Right lobe of liver (tissue), 6 donors: ENCODE measurements at regions not wholly inside any gene's neighbourhood (a gene's known extent, or its start where the extent isn't known, plus 50 kb on each side); places are given as distances from the start of the nearest gene placed in this dataset.
A peak's percentile ranks its signal among the peaks of the same experiment; 100 is the strongest.
"Not testable (repeated sequence)": the region's sequence is repeated elsewhere in the genome, so short reads cannot be mapped to it uniquely, and the experiment has no call there.

ENCODE experiments used
- ATAC-seq, 4 donors: fragments of 200-7000 bp; cut with Tn5 transposase; one replicate each; pipeline ENCODE4 v1.9.1; 2020; ENCODE audit warnings: mild to moderate bottlenecking in 4 of 4, moderate library complexity in 4 of 4
- DNase-seq, 3 donors: peaks; one replicate each; pipeline ENCODE4 v3.0.0-alpha.2; 2020
- H3K27ac ChIP-seq, 3 donors: fragments of 200-600 bp; one replicate each; pipeline ENCODE4 v1.8.0; 2022
- H3K27me3 ChIP-seq, 2 donors: fragments of 200-600 bp; one replicate each; pipeline ENCODE4 v1.8.0; 2022
- H3K36me3 ChIP-seq, 4 donors: fragments of 200-600 bp; sonication (generic) in 1 of 4; one replicate each; pipeline versions ENCODE4 v1.5.1 to v1.8.0; 2017 to 2022; ENCODE audit warnings: control low read depth in 1 of 4
- H3K4me1 ChIP-seq, 4 donors: fragments of 200-600 bp; sonication (generic) in 1 of 4; one replicate each; pipeline versions ENCODE4 v1.5.1 to v1.8.0; 2017 to 2022; ENCODE audit warnings: control low read depth in 1 of 4
- H3K4me3 ChIP-seq, 3 donors: fragments of 200-600 bp; one replicate each; pipeline ENCODE4 v1.8.0; 2022
- H3K9me3 ChIP-seq, 4 donors: fragments of 200-600 bp; sonication (generic) in 1 of 4; one replicate each; pipeline versions ENCODE4 v1.5.1 to v1.8.0; 2017 to 2022; ENCODE audit warnings: control low read depth in 1 of 4
- POLR2A ChIP-seq: fragments of 450-650 bp; IDR thresholded peaks from one replicate; pipeline ENCODE4 v1.6.1; 2017; ENCODE audit warnings: antibody characterized with exemption, mild to moderate bottlenecking
- WGBS: methylation state at CpG from one replicate; pipeline ENCODE4 v1.1.6; 2018; ENCODE audit warnings: low coverage, low lambda C conversion rate; ENCODE audit not compliant: insufficient coverage; ENCODE audit errors: missing lambda C conversion rate; 5-methylcytosine and 5-hydroxymethylcytosine counted together
- intact Hi-C, 2 donors: fragments of 100-400 bp; cut with DNase I; formaldehyde crosslinking; loops; one replicate each; pipeline versions ENCODE4 v1.11.2 to v1.14.1; 2022
- TF ChIP-seq, protein P1 (sequence below), 4 donors: fragments of 200-600 bp in 3 of 4; fragments of 450-650 bp in 1 of 4; IDR thresholded peaks; one replicate each; pipeline versions ENCODE4 v1.5.1 to v1.8.0; 2016 to 2022; ENCODE audit warnings: antibody characterized with exemption in 4 of 4, mild to moderate bottlenecking in 2 of 4
- donor health status: DM: no; HTN: yes; CAD: no.
- donor health status: DM: no; HTN: no; CAD: no.
- donor health status: DM: no; HTN: no; CAD: no.
- donor health status: DM: no; HTN: yes; CAD: no.
- donor health status: DM: no; HTN: yes; CAD: no.

- 29% methylated on average over 2 of the region's 2 CpGs for WGBS
- no peak for ATAC-seq
- TF ChIP-seq, protein P1, sequence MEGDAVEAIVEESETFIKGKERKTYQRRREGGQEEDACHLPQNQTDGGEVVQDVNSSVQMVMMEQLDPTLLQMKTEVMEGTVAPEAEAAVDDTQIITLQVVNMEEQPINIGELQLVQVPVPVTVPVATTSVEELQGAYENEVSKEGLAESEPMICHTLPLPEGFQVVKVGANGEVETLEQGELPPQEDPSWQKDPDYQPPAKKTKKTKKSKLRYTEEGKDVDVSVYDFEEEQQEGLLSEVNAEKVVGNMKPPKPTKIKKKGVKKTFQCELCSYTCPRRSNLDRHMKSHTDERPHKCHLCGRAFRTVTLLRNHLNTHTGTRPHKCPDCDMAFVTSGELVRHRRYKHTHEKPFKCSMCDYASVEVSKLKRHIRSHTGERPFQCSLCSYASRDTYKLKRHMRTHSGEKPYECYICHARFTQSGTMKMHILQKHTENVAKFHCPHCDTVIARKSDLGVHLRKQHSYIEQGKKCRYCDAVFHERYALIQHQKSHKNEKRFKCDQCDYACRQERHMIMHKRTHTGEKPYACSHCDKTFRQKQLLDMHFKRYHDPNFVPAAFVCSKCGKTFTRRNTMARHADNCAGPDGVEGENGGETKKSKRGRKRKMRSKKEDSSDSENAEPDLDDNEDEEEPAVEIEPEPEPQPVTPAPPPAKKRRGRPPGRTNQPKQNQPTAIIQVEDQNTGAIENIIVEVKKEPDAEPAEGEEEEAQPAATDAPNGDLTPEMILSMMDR (IDR thresholded peaks at IDR 0.05): no peak
- TF ChIP-seq POLR2A: no peak
- no peaks in the 10 kb centered on the region for H3K36me3 ChIP-seq
- H3K27ac ChIP-seq: no peak overlapping the region
- H3K4me3 ChIP-seq: no peak overlapping the region
- intact Hi-C loops: no loop called here
- no peaks in the 10 kb centered on the region for H3K27me3 ChIP-seq
- H3K4me1 ChIP-seq: no peaks in the 10 kb centered on the region
- DNase-seq: no peak
- no peaks in the 10 kb centered on the region for H3K9me3 ChIP-seq
Measured at GRCh38 chr11:28903716-28904115, 795.5 kb downstream of the METTL15 start.

GRCh38 chr11:28900427-28900826 is 792.2 kb downstream of the METTL15 start:
- intact Hi-C loops: no loop called here
- no peak overlapping the region for H3K4me3 ChIP-seq
- no peaks in the 10 kb centered on the region for H3K9me3 ChIP-seq
- H3K4me1 ChIP-seq: no peaks in the 10 kb centered on the region
- no peak overlapping the region for H3K27ac ChIP-seq
- WGBS: 57% methylated on average over 3 of the region's 3 CpGs
- no peak for DNase-seq
- TF ChIP-seq, protein P1 (IDR thresholded peaks at IDR 0.05): no peak
- no peak for TF ChIP-seq POLR2A
- no peaks in the 10 kb centered on the region for H3K36me3 ChIP-seq
- ATAC-seq: no peak
- no peaks in the 10 kb centered on the region for H3K27me3 ChIP-seq

GRCh38 chr11:28899706-28900105 is 791.5 kb downstream of the METTL15 start:
- intact Hi-C loops: no loop called here
- no peak for TF ChIP-seq POLR2A
- TF ChIP-seq, protein P1 (IDR thresholded peaks at IDR 0.05): no peak
- Histone ChIP-seq H3K4me3 (no peak overlapping the region), H3K9me3 (no peaks in the 10 kb centered on the region), H3K27ac (no peak overlapping the region), H3K27me3 (no peaks in the 10 kb centered on the region), H3K36me3 (no peaks in the 10 kb centered on the region), H3K4me1 (no peaks in the 10 kb centered on the region)
- DNase-seq (no peak), ATAC-seq (no peak)

- intact Hi-C loops, H3K27me3 ChIP-seq, H3K4me3 ChIP-seq, H3K4me1 ChIP-seq, H3K36me3 ChIP-seq, ATAC-seq, H3K27ac ChIP-seq, H3K9me3 ChIP-seq: not testable (repeated sequence)
- WGBS: 85% methylated on average over 10 of the region's 26 CpGs
- peak in 2 of 3 donors; percentile 37 to 48 for DNase-seq
Measured at GRCh38 chr11:28890601-28891040, 782.4 kb downstream of the METTL15 start.

GRCh38 chr11:28887681-28888080 is 779.5 kb downstream of the METTL15 start:
- ATAC-seq: no peak
- no peaks in the 10 kb centered on the region for H3K9me3 ChIP-seq
- H3K4me1 ChIP-seq: no peaks in the 10 kb centered on the region
- H3K4me3 ChIP-seq: no peak overlapping the region
- no peak overlapping the region for H3K27ac ChIP-seq
- DNase-seq: no peak
- no peaks in the 10 kb centered on the region for H3K27me3 ChIP-seq
- TF ChIP-seq, protein P1 (IDR thresholded peaks at IDR 0.05): no peak
- TF ChIP-seq POLR2A: no peak
- 33% methylated on average over 1 of the region's 1 CpG for WGBS
- intact Hi-C loops: no loop called here
- no peaks in the 10 kb centered on the region for H3K36me3 ChIP-seq
